ENCODE measurements at regions not wholly inside any gene's neighbourhood (a gene's known extent, or its start where the extent isn't known, plus 50 kb on each side); places are given as distances from the start of the nearest gene placed in this dataset.
A peak's percentile ranks its signal among the peaks of the same experiment; 100 is the strongest.

GRCh38 chr9:109912082-109912582 lies 132.1 kb downstream of the PALM2AKAP2 start:
- ATAC-seq (ENCODE audit: low read depth): peak; percentile 13
- H3K4me3 ChIP-seq (ENCODE audit: insufficient read depth, low read depth, low read length): no peak overlapping the region

More at GRCh38 chr9:109912082-109912582, 132.1 kb downstream of the PALM2AKAP2 start:
- Histone ChIP-seq H4K91ac (ENCODE audit: insufficient read depth, low read depth, low read length) (peak overlapping the region; percentile 89), H3K14ac (replicated peaks; ENCODE audit: low read depth, low read length) (peak overlapping the region; percentile 76), H2BK15ac (ENCODE audit: low read depth, low read length) (peak overlapping the region; percentile 16; the same call in 1 of the 3 replicates), H2AK9ac (replicated peaks; ENCODE audit: low read depth, low read length, poor library complexity) (peak overlapping the region; percentile 35), H4K20me1 (ENCODE audit: insufficient read depth, low read length) (peaks cover 10% of the 10 kb centered on the region; the same call in 1 of the 2 replicates), H3K79me1 (ENCODE audit: low read depth in 1 of 2, low read length in 2 of 2) (peaks cover 36 to 68% of the 10 kb centered on the region in 2 experiments), H2BK5ac (ENCODE audit: low read depth, low read length, poor library complexity, severe bottlenecking) (peak overlapping the region; percentile 91), H2BK20ac (ENCODE audit: low read depth, low read length) (peak overlapping the region; percentile 66), H4K8ac (ENCODE audit: low read depth in 2 of 2, low read length in 2 of 2) (peak overlapping the region; percentile 32 to 86; a peak in 3 of 4 replicates), H3K23ac (ENCODE audit: low read depth, low read length) (peak overlapping the region; percentile 66), H2AK5ac (ENCODE audit: low read depth, low read length) (peak overlapping the region; percentile 55), H2AFZ (replicated peaks; ENCODE audit: low read length, poor library complexity) (peak overlapping the region; percentile 53), H3K27ac (ENCODE audit: insufficient read depth, low read length) (peak overlapping the region; percentile 86), H3K9ac (ENCODE audit: low read depth, low read length) (0 out of 2 replicates have a peak overlapping the region, but pooled peaks have one; percentile 0), H4K5ac (ENCODE audit: low read depth, low read length) (peak overlapping the region; percentile 98), H2BK120ac (ENCODE audit: low read depth, low read length) (peak overlapping the region; percentile 84), H3K18ac (ENCODE audit: low read depth, low read length) (peak overlapping the region; percentile 99), H3K9me3 (ENCODE audit: control insufficient read depth, insufficient read depth, low read length) (no peaks in the 10 kb centered on the region), H3K4me1 (ENCODE audit: control insufficient read depth, insufficient read depth, low read length) (peaks cover 33% of the 10 kb centered on the region), H3K27me3 (ENCODE audit: control insufficient read depth, insufficient read depth, low read length) (no peaks in the 10 kb centered on the region), H3K4ac (ENCODE audit: low read depth, low read length) (peak overlapping the region; percentile 94), H3K4me2 (ENCODE audit: low read depth, low read length) (peak overlapping the region; percentile 67), H3K36me3 (ENCODE audit: control insufficient read depth, insufficient read depth, low read length) (no peaks in the 10 kb centered on the region), H3K56ac (ENCODE audit: extremely low read depth, insufficient read depth, low read length) (peak overlapping the region; percentile 59), H3K9me1 (ENCODE audit: insufficient read depth, low read length) (peaks cover 49% of the 10 kb centered on the region)
- intact Hi-C loops (cut with micrococcal nuclease) (loop anchor here (2.0 kb wide), 1 partner anchor 75 kb away; no protein-coding TSS in a partner anchor), in situ Hi-C loops (cut with MboI; ENCODE audit: low sequenced_read_pairs) (loop anchor here (5.0 kb wide), 1 partner anchor 140 kb away; no protein-coding TSS in a partner anchor), dilution Hi-C loops (cut with HindIII; ENCODE audit: low sequenced_read_pairs, unreplicated experiment) (no loop called here)
- DNase-seq: peak; percentile 93
- TF ChIP-seq BHLHE40 (IDR thresholded peaks at IDR 0.05; ENCODE audit: low read depth, low read length) (0 out of 2 replicates have a peak, but pooled peaks have one; percentile 9), CTCF (conservative IDR thresholded peaks at IDR 0.05; ENCODE audit: low read depth, low read length) (no peak), CEBPB (IDR thresholded peaks at IDR 0.05; ENCODE audit: low read depth, low read length) (peak; percentile 49), FOS (IDR thresholded peaks at IDR 0.05; ENCODE audit: low read depth, low read length) (peak; percentile 89), RCOR1 (IDR thresholded peaks at IDR 0.05; ENCODE audit: insufficient replicate concordance, low read length) (no peak)
- ChIA-PET POLR2A (ENCODE audit: unreplicated experiment) (interaction anchor here (0.5 to 1.1 kb wide), 3 partner anchors 56 to 138 kb away, joined by 3 to 4 read pairs (median 4); no protein-coding TSS in a partner anchor), CTCF (interaction anchor here (0.7 kb wide), 1 partner anchor 9 kb away, joined by 3 read pairs; no protein-coding TSS in a partner anchor)
- WGBS, 2 experiments (ENCODE audit: extremely low coverage in 2 of 2, insufficient read length in 1 of 2): 0% methylated on average over 1 of the region's 4 CpGs; no CpG with 5 or more reads in 1 of the 2 experiments
- no TSS peak for BruUV-seq (replicated peaks)

All from IMR-90 (cell line).